ENCODE measurements at regions not wholly inside any gene's neighbourhood (a gene's known extent, or its start where the extent isn't known, plus 50 kb on each side); places are given as distances from the start of the nearest gene placed in this dataset.

DNA sequence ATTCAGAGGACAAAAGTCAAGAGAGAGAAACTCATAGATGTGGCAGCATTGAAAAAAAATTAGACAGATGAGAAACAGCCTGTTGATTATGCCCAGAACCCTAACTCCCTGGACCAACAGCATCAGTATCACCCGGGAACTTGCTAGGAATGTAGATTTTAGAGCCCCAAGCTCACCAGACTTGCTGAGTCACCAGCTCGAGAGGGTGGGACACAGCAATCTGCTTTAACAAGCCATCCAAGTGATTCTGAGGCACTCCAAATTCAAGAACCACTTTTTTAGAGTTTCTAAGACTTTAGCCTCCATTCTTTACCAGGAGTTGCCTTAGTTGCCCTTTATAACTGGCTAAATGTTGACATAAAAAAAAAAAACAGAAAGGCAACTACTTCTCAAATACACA, 70.9 kb downstream of the CGGBP1 start:
- no peak overlapping the region for H3K4me3 ChIP-seq (ENCODE audit: low read depth, low read length)
- H3K9me3 ChIP-seq (ENCODE audit: control insufficient read depth, insufficient read depth, low read depth, low read length), result no peaks in the 10 kb centered on the region
- ChIA-PET POLR2A (interaction anchor here (0.7 kb wide), 1 partner anchor 194 kb away, joined by 4 read pairs; no protein-coding TSS in a partner anchor), CTCF (no interaction called here)
- TF ChIP-seq PRDM1 (tag by site-specific recombination; IDR thresholded peaks at IDR 0.05) (no peak), ZNF214 (tag by site-specific recombination; IDR thresholded peaks at IDR 0.05; ENCODE audit: borderline replicate concordance) (no peak), ZNF202 (tag by site-specific recombination; IDR thresholded peaks at IDR 0.05; ENCODE audit: borderline replicate concordance) (no peak), HOXA7 (CRISPR knock-in tag; IDR thresholded peaks at IDR 0.05; ENCODE audit: borderline replicate concordance) (no peak), ZNF558 (tag by site-specific recombination; IDR thresholded peaks at IDR 0.05) (no peak), ZNF416 (tag by site-specific recombination; IDR thresholded peaks at IDR 0.05) (no peak), ZNF791 (tag by site-specific recombination; IDR thresholded peaks at IDR 0.05) (no peak), ZNF768 (tag by site-specific recombination; IDR thresholded peaks at IDR 0.05) (no peak), ZNF169 (tag by site-specific recombination; IDR thresholded peaks at IDR 0.05) (no peak), ZNF843 (tag by site-specific recombination; IDR thresholded peaks at IDR 0.05) (no peak), ZNF324 (tag by site-specific recombination; IDR thresholded peaks at IDR 0.05) (no peak), ZNF302 (tag by site-specific recombination; IDR thresholded peaks at IDR 0.05; ENCODE audit: low read depth) (no peak)
- TF ChIP-seq, protein P1, sequence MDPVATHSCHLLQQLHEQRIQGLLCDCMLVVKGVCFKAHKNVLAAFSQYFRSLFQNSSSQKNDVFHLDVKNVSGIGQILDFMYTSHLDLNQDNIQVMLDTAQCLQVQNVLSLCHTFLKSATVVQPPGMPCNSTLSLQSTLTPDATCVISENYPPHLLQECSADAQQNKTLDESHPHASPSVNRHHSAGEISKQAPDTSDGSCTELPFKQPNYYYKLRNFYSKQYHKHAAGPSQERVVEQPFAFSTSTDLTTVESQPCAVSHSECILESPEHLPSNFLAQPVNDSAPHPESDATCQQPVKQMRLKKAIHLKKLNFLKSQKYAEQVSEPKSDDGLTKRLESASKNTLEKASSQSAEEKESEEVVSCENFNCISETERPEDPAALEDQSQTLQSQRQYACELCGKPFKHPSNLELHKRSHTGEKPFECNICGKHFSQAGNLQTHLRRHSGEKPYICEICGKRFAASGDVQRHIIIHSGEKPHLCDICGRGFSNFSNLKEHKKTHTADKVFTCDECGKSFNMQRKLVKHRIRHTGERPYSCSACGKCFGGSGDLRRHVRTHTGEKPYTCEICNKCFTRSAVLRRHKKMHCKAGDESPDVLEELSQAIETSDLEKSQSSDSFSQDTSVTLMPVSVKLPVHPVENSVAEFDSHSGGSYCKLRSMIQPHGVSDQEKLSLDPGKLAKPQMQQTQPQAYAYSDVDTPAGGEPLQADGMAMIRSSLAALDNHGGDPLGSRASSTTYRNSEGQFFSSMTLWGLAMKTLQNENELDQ (tag by site-specific recombination; IDR thresholded peaks at IDR 0.05; ENCODE audit: low read depth), result no peak
- TF ChIP-seq, protein P2, sequence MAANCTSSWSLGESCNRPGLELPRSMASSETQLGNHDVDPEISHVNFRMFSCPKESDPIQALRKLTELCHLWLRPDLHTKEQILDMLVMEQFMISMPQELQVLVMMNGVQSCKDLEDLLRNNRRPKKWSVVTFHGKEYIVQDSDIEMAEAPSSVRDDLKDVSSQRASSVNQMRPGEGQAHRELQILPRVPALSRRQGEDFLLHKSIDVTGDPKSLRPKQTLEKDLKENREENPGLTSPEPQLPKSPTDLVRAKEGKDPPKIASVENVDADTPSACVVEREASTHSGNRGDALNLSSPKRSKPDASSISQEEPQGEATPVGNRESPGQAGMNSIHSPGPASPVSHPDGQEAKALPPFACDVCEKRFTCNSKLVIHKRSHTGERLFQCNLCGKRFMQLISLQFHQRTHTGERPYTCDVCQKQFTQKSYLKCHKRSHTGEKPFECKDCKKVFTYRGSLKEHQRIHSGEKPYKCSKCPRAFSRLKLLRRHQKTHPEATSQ (tag by site-specific recombination; IDR thresholded peaks at IDR 0.05), result no peak
- TF ChIP-seq, protein P3, sequence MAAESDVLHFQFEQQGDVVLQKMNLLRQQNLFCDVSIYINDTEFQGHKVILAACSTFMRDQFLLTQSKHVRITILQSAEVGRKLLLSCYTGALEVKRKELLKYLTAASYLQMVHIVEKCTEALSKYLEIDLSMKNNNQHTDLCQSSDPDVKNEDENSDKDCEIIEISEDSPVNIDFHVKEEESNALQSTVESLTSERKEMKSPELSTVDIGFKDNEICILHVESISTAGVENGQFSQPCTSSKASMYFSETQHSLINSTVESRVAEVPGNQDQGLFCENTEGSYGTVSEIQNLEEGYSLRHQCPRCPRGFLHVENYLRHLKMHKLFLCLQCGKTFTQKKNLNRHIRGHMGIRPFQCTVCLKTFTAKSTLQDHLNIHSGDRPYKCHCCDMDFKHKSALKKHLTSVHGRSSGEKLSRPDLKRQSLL (tag by site-specific recombination; IDR thresholded peaks at IDR 0.05), result no peak
- H3K27ac ChIP-seq (ENCODE audit: extremely low read depth, low read depth, low read length), result no peak overlapping the region
- H3K36me3 ChIP-seq (ENCODE audit: control insufficient read depth in 2 of 2, insufficient read depth in 1 of 2, low read length in 2 of 2), result no peaks in the 10 kb centered on the region
- no peaks in the 10 kb centered on the region for H3K4me1 ChIP-seq (ENCODE audit: control insufficient read depth, insufficient read depth, low read length)

DNA sequence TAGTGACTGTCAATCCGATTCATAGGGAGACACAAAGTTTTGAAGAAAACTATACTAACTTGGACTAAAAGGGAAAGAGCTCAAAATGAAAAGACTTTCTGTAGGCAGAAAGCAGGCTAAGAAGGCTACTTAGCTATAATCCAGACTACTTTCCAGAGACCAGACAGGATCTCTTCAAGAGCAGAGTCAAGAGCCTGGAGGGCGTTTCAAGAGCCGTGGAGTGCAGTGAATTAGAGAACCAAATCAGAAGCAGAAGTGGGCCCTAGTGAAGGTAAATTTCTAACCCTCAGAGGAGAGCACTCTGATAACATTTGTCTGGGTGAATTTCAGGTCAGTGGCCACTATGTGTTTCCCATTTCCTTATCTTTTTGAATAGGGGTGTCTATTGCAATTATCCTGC, 76.4 kb downstream of the CGGBP1 start:
- Histone ChIP-seq H3K36me3 (ENCODE audit: control insufficient read depth in 2 of 2, insufficient read depth in 1 of 2, low read length in 2 of 2) (no peaks in the 10 kb centered on the region), H3K4me1 (ENCODE audit: control insufficient read depth, insufficient read depth, low read length) (no peaks in the 10 kb centered on the region), H3K27ac (ENCODE audit: extremely low read depth, low read depth, low read length) (no peak overlapping the region), H3K4me3 (ENCODE audit: low read depth, low read length) (no peak overlapping the region), H3K9me3 (ENCODE audit: control insufficient read depth, insufficient read depth, low read depth, low read length) (no peaks in the 10 kb centered on the region)
- CTCF ChIA-PET, result no interaction called here
- POLR2A ChIA-PET, result no interaction called here
- TF ChIP-seq, protein P4, sequence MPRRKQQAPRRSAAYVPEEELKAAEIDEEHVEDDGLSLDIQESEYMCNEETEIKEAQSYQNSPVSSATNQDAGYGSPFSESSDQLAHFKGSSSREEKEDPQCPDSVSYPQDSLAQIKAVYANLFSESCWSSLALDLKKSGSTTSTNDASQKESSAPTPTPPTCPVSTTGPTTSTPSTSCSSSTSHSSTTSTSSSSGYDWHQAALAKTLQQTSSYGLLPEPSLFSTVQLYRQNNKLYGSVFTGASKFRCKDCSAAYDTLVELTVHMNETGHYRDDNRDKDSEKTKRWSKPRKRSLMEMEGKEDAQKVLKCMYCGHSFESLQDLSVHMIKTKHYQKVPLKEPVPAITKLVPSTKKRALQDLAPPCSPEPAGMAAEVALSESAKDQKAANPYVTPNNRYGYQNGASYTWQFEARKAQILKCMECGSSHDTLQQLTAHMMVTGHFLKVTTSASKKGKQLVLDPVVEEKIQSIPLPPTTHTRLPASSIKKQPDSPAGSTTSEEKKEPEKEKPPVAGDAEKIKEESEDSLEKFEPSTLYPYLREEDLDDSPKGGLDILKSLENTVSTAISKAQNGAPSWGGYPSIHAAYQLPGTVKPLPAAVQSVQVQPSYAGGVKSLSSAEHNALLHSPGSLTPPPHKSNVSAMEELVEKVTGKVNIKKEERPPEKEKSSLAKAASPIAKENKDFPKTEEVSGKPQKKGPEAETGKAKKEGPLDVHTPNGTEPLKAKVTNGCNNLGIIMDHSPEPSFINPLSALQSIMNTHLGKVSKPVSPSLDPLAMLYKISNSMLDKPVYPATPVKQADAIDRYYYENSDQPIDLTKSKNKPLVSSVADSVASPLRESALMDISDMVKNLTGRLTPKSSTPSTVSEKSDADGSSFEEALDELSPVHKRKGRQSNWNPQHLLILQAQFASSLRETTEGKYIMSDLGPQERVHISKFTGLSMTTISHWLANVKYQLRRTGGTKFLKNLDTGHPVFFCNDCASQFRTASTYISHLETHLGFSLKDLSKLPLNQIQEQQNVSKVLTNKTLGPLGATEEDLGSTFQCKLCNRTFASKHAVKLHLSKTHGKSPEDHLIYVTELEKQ (tag by site-specific recombination; IDR thresholded peaks at IDR 0.05; ENCODE audit: borderline replicate concordance), result no peak
- TF ChIP-seq ZNF140 (tag by site-specific recombination; IDR thresholded peaks at IDR 0.05) (no peak), ZNF629 (tag by site-specific recombination; IDR thresholded peaks at IDR 0.05) (no peak), KLF8 (tag by site-specific recombination; IDR thresholded peaks at IDR 0.05) (no peak), ZNF266 (tag by site-specific recombination; IDR thresholded peaks at IDR 0.05; ENCODE audit: low read depth) (no peak), ZNF571 (tag by site-specific recombination; IDR thresholded peaks at IDR 0.05) (no peak), ZNF311 (tag by site-specific recombination; IDR thresholded peaks at IDR 0.05; ENCODE audit: borderline replicate concordance) (no peak), ZFP41 (tag by site-specific recombination; IDR thresholded peaks at IDR 0.05; ENCODE audit: borderline replicate concordance) (no peak), ZNF292 (tag by site-specific recombination; IDR thresholded peaks at IDR 0.05; ENCODE audit: borderline replicate concordance, low read depth) (no peak), KLF16 (tag by site-specific recombination; IDR thresholded peaks at IDR 0.05) (no peak), ZNF211 (tag by site-specific recombination; IDR thresholded peaks at IDR 0.05; ENCODE audit: low read depth) (no peak), TCF7L2 (IDR thresholded peaks at IDR 0.05; ENCODE audit: borderline replicate concordance, low read depth, low read length) (no peak)
- TF ChIP-seq, protein P5, sequence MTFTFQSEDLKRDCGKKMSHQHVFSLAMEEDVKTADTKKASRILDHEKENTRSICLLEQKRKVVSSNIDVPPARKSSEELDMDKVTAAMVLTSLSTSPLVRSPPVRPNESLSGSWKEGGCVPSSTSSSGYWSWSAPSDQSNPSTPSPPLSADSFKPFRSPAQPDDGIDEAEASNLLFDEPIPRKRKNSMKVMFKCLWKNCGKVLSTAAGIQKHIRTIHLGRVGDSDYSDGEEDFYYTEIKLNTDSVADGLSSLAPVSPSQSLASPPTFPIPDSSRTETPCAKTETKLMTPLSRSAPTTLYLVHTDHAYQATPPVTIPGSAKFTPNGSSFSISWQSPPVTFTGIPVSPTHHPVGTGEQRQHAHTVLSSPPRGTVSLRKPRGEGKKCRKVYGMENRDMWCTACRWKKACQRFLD (tag by site-specific recombination; IDR thresholded peaks at IDR 0.05), result no peak

Data from HEK293 (cell line).